Glutamatergic neuron (in vitro differentiated cells): ENCODE measurements at regions not wholly inside any gene's neighbourhood (a gene's known extent, or its start where the extent isn't known, plus 50 kb on each side); places are given as distances from the start of the nearest gene placed in this dataset.

Experiments used
- DNase-seq: peaks from one replicate; pipeline ENCODE4 v3.0.0; 2022
- H3K27ac Mint-ChIP-seq: one replicate; pipeline ENCODE4 v1.8.0; 2020; ENCODE audit warnings: mild to moderate bottlenecking, mixed read lengths, inconsistent platforms; ENCODE audit not compliant: unreplicated experiment
- H3K27me3 Mint-ChIP-seq: one replicate; pipeline ENCODE4 v1.8.0; 2020; ENCODE audit warnings: mild to moderate bottlenecking, moderate library complexity, mixed read lengths, inconsistent platforms; ENCODE audit not compliant: unreplicated experiment
- H3K36me3 Mint-ChIP-seq: one replicate; pipeline ENCODE4 v1.8.0; 2020; ENCODE audit warnings: mild to moderate bottlenecking, mixed read lengths, inconsistent platforms; ENCODE audit not compliant: unreplicated experiment
- H3K4me1 Mint-ChIP-seq: one replicate; pipeline ENCODE4 v1.8.0; 2020; ENCODE audit warnings: mild to moderate bottlenecking, low read depth, mixed read lengths, inconsistent platforms; ENCODE audit not compliant: unreplicated experiment
- H3K4me3 Mint-ChIP-seq: one replicate; pipeline ENCODE4 v1.8.0; 2020; ENCODE audit warnings: mild to moderate bottlenecking, mixed read lengths, inconsistent platforms; ENCODE audit not compliant: unreplicated experiment
- H3K9me3 Mint-ChIP-seq: one replicate; pipeline ENCODE4 v1.8.0; 2020; ENCODE audit warnings: mild to moderate bottlenecking, moderate library complexity, mixed read lengths, inconsistent platforms; ENCODE audit not compliant: unreplicated experiment
- CTCF ChIP-seq: fragments of 200-600 bp; sonication (generic); IDR thresholded peaks from one replicate; pipeline ENCODE4 v1.5.0; 2021; ENCODE audit not compliant: partially characterized antibody, unreplicated experiment

- no peak for DNase-seq
- H3K27ac Mint-ChIP-seq: no peak overlapping the region
- H3K9me3 Mint-ChIP-seq: peaks cover 6% of the 10 kb centered on the region
- H3K27me3 Mint-ChIP-seq: peaks cover 2% of the 10 kb centered on the region
- H3K4me1 Mint-ChIP-seq: no peaks in the 10 kb centered on the region
- peaks cover 5% of the 10 kb centered on the region for H3K36me3 Mint-ChIP-seq
- no peak overlapping the region for H3K4me3 Mint-ChIP-seq
- no peak for TF ChIP-seq CTCF
Measured at GRCh38 chr15:46129145-46129544, 494.3 kb downstream of the SQOR start.

- Mint-ChIP-seq H3K4me3 (no peak overlapping the region), H3K4me1 (no peaks in the 10 kb centered on the region), H3K9me3 (peaks cover 3% of the 10 kb centered on the region), H3K27me3 (peaks cover 2% of the 10 kb centered on the region), H3K27ac (no peak overlapping the region), H3K36me3 (peaks cover 20% of the 10 kb centered on the region)
- TF ChIP-seq CTCF: no peak
- DNase-seq: no peak
Measured at GRCh38 chr15:46131876-46132275, 497.0 kb downstream of the SQOR start.

GRCh38 chr15:46137443-46137842 is 502.6 kb downstream of the SQOR start:
- Mint-ChIP-seq H3K27me3 (no peaks in the 10 kb centered on the region), H3K9me3 (no peaks in the 10 kb centered on the region), H3K4me3 (no peak overlapping the region), H3K4me1 (no peaks in the 10 kb centered on the region), H3K36me3 (peaks cover 15% of the 10 kb centered on the region), H3K27ac (no peak overlapping the region)
- no peak for DNase-seq
- TF ChIP-seq CTCF: no peak

GRCh38 chr15:46146002-46146401 is 511.2 kb downstream of the SQOR start:
- Mint-ChIP-seq H3K27ac (no peak overlapping the region), H3K9me3 (no peaks in the 10 kb centered on the region), H3K4me1 (no peaks in the 10 kb centered on the region), H3K36me3 (no peaks in the 10 kb centered on the region), H3K27me3 (no peaks in the 10 kb centered on the region), H3K4me3 (no peak overlapping the region)
- DNase-seq: no peak
- TF ChIP-seq CTCF: no peak

GRCh38 chr15:46146915-46147314 is 512.1 kb downstream of the SQOR start:
- Mint-ChIP-seq H3K27me3 (no peaks in the 10 kb centered on the region), H3K4me3 (no peak overlapping the region), H3K27ac (no peak overlapping the region), H3K4me1 (no peaks in the 10 kb centered on the region), H3K36me3 (no peaks in the 10 kb centered on the region), H3K9me3 (no peaks in the 10 kb centered on the region)
- TF ChIP-seq CTCF: no peak
- DNase-seq: no peak
